Activated CD8-positive, alpha-beta memory T cell treated with anti-CD3 and anti-CD28 coated beads, Interleukin-2, amount 10 ng/mL, durations not matched to agents 7 days and 5 days (primary cell): ENCODE measurements at regions not wholly inside any gene's neighbourhood (a gene's known extent, or its start where the extent isn't known, plus 50 kb on each side); places are given as distances from the start of the nearest gene placed in this dataset.

ENCODE experiments used
- ATAC-seq: fragments of 150-1000 bp; cut with Tn5 transposase; one replicate; pipeline ENCODE4 v1.10.0; 2021; ENCODE audit warnings: moderate library complexity
- CTCF ChIA-PET: fragments of 350-600 bp; sonication (Branson Sonifier 250); formaldehyde crosslinking; loops from one replicate; lab custom pipeline; 2021; ENCODE audit warnings: antibody characterized with exemption; lab: Charles Lee
- DNase-seq: peaks from one replicate; pipeline ENCODE4 v3.0.0-alpha.2; 2020
- H3K27ac Mint-ChIP-seq: one replicate; pipeline ENCODE4 v1.8.0; 2021; ENCODE audit warnings: mild to moderate bottlenecking, mixed read lengths
- H3K27me3 Mint-ChIP-seq: one replicate; pipeline ENCODE4 v1.8.0; 2021; ENCODE audit warnings: mixed read lengths
- H3K36me3 Mint-ChIP-seq: one replicate; pipeline ENCODE4 v1.8.0; 2021; ENCODE audit warnings: mild to moderate bottlenecking, mixed read lengths
- H3K4me1 Mint-ChIP-seq: one replicate; pipeline ENCODE4 v1.8.0; 2021; ENCODE audit warnings: mixed read lengths
- H3K4me3 Mint-ChIP-seq: one replicate; pipeline ENCODE4 v1.8.0; 2021; ENCODE audit warnings: mild to moderate bottlenecking, moderate library complexity, mixed read lengths
- H3K9me3 Mint-ChIP-seq: one replicate; pipeline ENCODE4 v1.8.0; 2022; ENCODE audit warnings: low read depth, mixed read lengths

GRCh38 chr4:117971403-117971802, 62.9 kb upstream of the NDST3 start:
- CTCF ChIA-PET: no interaction called here
- DNase-seq: no peak
- H3K27ac Mint-ChIP-seq: no peak overlapping the region
- ATAC-seq: no peak
- no peak overlapping the region for H3K4me3 Mint-ChIP-seq
- no peaks in the 10 kb centered on the region for H3K27me3 Mint-ChIP-seq
- H3K9me3 Mint-ChIP-seq: no peaks in the 10 kb centered on the region
- no peaks in the 10 kb centered on the region for H3K36me3 Mint-ChIP-seq
- no peaks in the 10 kb centered on the region for H3K4me1 Mint-ChIP-seq

DNA sequence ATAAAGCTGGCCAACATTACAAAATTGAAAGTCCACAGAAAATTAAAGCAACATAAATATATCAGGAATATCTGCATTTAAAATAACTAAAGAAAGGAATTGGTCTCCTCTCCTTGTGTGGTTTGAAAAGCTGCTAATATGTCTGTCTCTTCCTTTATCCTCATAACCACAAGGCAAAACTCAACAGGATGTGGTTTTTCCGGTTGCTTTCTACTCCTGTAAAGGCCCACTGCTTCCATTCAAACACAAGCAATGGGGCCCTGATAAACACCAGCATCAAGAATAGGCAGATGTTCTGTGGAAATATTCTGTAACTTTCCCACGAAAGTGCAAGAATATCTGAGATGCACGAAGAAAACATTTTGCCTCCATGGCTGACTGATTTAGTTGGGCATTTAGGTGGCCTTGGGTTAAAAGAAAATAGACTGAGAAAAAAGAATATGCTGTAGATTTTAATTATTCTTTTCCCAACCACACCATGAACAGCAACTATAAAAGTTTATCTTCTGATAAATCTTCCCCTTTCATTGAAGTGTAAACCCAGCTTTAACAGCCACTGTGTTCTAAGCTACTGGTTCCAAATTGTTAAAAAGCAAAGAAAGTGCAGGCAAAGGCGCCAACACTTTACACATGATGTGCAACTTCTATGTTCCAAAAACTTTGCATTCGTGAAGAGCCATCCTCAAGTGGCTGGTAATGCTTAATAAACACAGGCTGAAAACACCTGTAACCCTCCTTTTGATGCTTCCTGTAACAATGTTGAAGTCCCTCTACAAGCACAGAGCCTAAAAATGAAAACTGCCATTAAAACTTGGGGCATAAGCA, 50.5 kb upstream of the NDST3 start:
- no peak for ATAC-seq
- Mint-ChIP-seq H3K36me3 (no peaks in the 10 kb centered on the region), H3K27ac (no peak overlapping the region), H3K9me3 (no peaks in the 10 kb centered on the region), H3K4me3 (no peak overlapping the region), H3K27me3 (no peaks in the 10 kb centered on the region), H3K4me1 (no peaks in the 10 kb centered on the region)
- no peak for DNase-seq
- CTCF ChIA-PET: no interaction called here

- H3K36me3 Mint-ChIP-seq: no peaks in the 10 kb centered on the region
- H3K27me3 Mint-ChIP-seq: no peaks in the 10 kb centered on the region
- no peak overlapping the region for H3K4me3 Mint-ChIP-seq
- CTCF ChIA-PET: no interaction called here
- no peak overlapping the region for H3K27ac Mint-ChIP-seq
- no peaks in the 10 kb centered on the region for H3K9me3 Mint-ChIP-seq
- ATAC-seq (no peak), DNase-seq (no peak)
- H3K4me1 Mint-ChIP-seq: no peaks in the 10 kb centered on the region
These were observed 50.0 kb upstream of the NDST3 start for GRCh38 chr4:117984366-117984680.
